Cardiac muscle cell (in vitro differentiated cells and primary cell): ENCODE measurements at regions not wholly inside any gene's neighbourhood (a gene's known extent, or its start where the extent isn't known, plus 50 kb on each side); places are given as distances from the start of the nearest gene placed in this dataset.

Source experiments
- DNase-seq, 2 donors: peaks; one replicate each; pipeline versions ENCODE4 v3.0.0 to v3.0.0-alpha.2; 2010 to 2017; ENCODE audit warnings: low read depth in 1 of 2, low spot score in 1 of 2
- H3K27ac ChIP-seq: fragments of 200-600 bp; sonication (generic); 2 replicates; pipeline ENCODE4 v1.5.1; 2016
- H3K27me3 ChIP-seq: fragments of 200-600 bp; sonication (generic); 2 replicates; pipeline ENCODE4 v1.6.0; 2016; ENCODE audit warnings: control low read depth
- H3K36me3 ChIP-seq: fragments of 200-600 bp; sonication (generic); 2 replicates; pipeline ENCODE4 v1.5.1; 2016; ENCODE audit warnings: control low read depth
- H3K4me1 ChIP-seq: fragments of 200-600 bp; sonication (generic); 2 replicates; pipeline ENCODE4 v1.8.1; 2017; ENCODE audit warnings: low read depth, mild to moderate bottlenecking, mixed run types
- H3K4me3 ChIP-seq: fragments of 200-600 bp; sonication (generic); 2 replicates; pipeline ENCODE4 v1.5.1; 2016; ENCODE audit warnings: mild to moderate bottlenecking
- H3K9me3 ChIP-seq: fragments of 200-600 bp; sonication (generic); 2 replicates; pipeline ENCODE4 v1.5.1; 2017; ENCODE audit warnings: low read depth, mild to moderate bottlenecking, control low read depth
- CTCF ChIP-seq: IDR thresholded peaks from 2 replicates; pipeline ENCODE4 v1.5.1; 2012; ENCODE audit warnings: low read depth, mild to moderate bottlenecking, low read length

- H3K4me3 ChIP-seq, result no peak overlapping the region
- H3K27ac ChIP-seq, result no peak overlapping the region
- no peak for TF ChIP-seq CTCF
- no peaks in the 10 kb centered on the region for H3K9me3 ChIP-seq
- H3K4me1 ChIP-seq, result no peaks in the 10 kb centered on the region
- DNase-seq, result no peak
- no peaks in the 10 kb centered on the region for H3K27me3 ChIP-seq
- H3K36me3 ChIP-seq, result no peaks in the 10 kb centered on the region
These were observed 206.4 kb upstream of the IL12B start for GRCh38 chr5:159536646-159537045.

- H3K36me3 ChIP-seq, result no peaks in the 10 kb centered on the region
- no peak for TF ChIP-seq CTCF
- H3K4me3 ChIP-seq, result no peak overlapping the region
- no peaks in the 10 kb centered on the region for H3K4me1 ChIP-seq
- no peaks in the 10 kb centered on the region for H3K27me3 ChIP-seq
- H3K9me3 ChIP-seq, result no peaks in the 10 kb centered on the region
- no peak for DNase-seq
- peak overlapping the region; percentile 20 for H3K27ac ChIP-seq
These were observed 209.4 kb upstream of the IL12B start for GRCh38 chr5:159539678-159540077.

GRCh38 chr5:159543326-159543725 is 213.0 kb upstream of the IL12B start:
- H3K4me1 ChIP-seq, result no peaks in the 10 kb centered on the region
- no peaks in the 10 kb centered on the region for H3K9me3 ChIP-seq
- no peak overlapping the region for H3K27ac ChIP-seq
- TF ChIP-seq CTCF, result no peak
- H3K36me3 ChIP-seq, result no peaks in the 10 kb centered on the region
- H3K4me3 ChIP-seq, result no peak overlapping the region
- no peak for DNase-seq
- H3K27me3 ChIP-seq, result no peaks in the 10 kb centered on the region

GRCh38 chr5:159545156-159545555 is 214.9 kb upstream of the IL12B start:
- no peak for DNase-seq
- TF ChIP-seq CTCF, result no peak

GRCh38 chr5:159547466-159548195 is 217.3 kb upstream of the IL12B start:
- Histone ChIP-seq H3K27ac (no peak overlapping the region), H3K4me1 (no peaks in the 10 kb centered on the region), H3K4me3 (no peak overlapping the region), H3K9me3 (no peaks in the 10 kb centered on the region), H3K36me3 (no peaks in the 10 kb centered on the region), H3K27me3 (no peaks in the 10 kb centered on the region)
- TF ChIP-seq CTCF, result no peak
- peak in 1 of 2 donors; percentile 16 for DNase-seq

More at GRCh38 chr5:159545156-159545555, 214.9 kb upstream of the IL12B start:
- H3K27me3 ChIP-seq, result no peaks in the 10 kb centered on the region
- no peaks in the 10 kb centered on the region for H3K36me3 ChIP-seq
- H3K4me3 ChIP-seq, result no peak overlapping the region
- H3K27ac ChIP-seq, result no peak overlapping the region
- H3K9me3 ChIP-seq, result no peaks in the 10 kb centered on the region
- no peaks in the 10 kb centered on the region for H3K4me1 ChIP-seq
